GM18519 (cell line): ENCODE measurements at regions not wholly inside any gene's neighbourhood (a gene's known extent, or its start where the extent isn't known, plus 50 kb on each side); places are given as distances from the start of the nearest gene placed in this dataset.

ENCODE experiments used
- ATAC-seq: cut with Tn5 transposase; IDR thresholded peaks from one replicate; pipeline ENCODE4 v1.9.1; 2021; ENCODE audit warnings: mild to moderate bottlenecking, moderate library complexity; ENCODE audit not compliant: unreplicated experiment, low FRiP score

GRCh38 chr2:129103936-129104878, 785.5 kb upstream of the HS6ST1 start:
- no peak for ATAC-seq

- ATAC-seq, result no peak
Measured at GRCh38 chr2:129112181-129112580, 793.5 kb upstream of the HS6ST1 start.

GRCh38 chr2:129113776-129114175, 795.1 kb upstream of the HS6ST1 start:
- no peak for ATAC-seq

- no peak for ATAC-seq
Measured at GRCh38 chr2:129117434-129117833, 798.8 kb upstream of the HS6ST1 start.

GRCh38 chr2:129118296-129118695, 799.6 kb upstream of the HS6ST1 start:
- ATAC-seq, result peak; percentile 69

GRCh38 chr2:129129087-129129486, 810.4 kb upstream of the HS6ST1 start:
- ATAC-seq, result no peak

- ATAC-seq, result no peak
Measured at GRCh38 chr2:129133692-129134641, 815.3 kb upstream of the HS6ST1 start.

GRCh38 chr2:129135017-129135416, 816.3 kb upstream of the HS6ST1 start:
- ATAC-seq, result no peak

- no peak for ATAC-seq
Measured at GRCh38 chr2:129139380-129139779, 820.7 kb upstream of the HS6ST1 start.

GRCh38 chr2:129142465-129142864, 823.8 kb upstream of the HS6ST1 start:
- ATAC-seq, result no peak

- no peak for ATAC-seq
Measured at GRCh38 chr2:129144082-129144791, 825.6 kb upstream of the HS6ST1 start.

- no peak for ATAC-seq
Measured at GRCh38 chr2:129152514-129152913, 827.0 kb upstream of the RAB6C start.

GRCh38 chr2:129160879-129161278, 818.6 kb upstream of the RAB6C start:
- no peak for ATAC-seq

GRCh38 chr2:129164220-129164949, 815.1 kb upstream of the RAB6C start:
- no peak for ATAC-seq

- no peak for ATAC-seq
Measured at GRCh38 chr2:129165006-129165405, 814.5 kb upstream of the RAB6C start.

- no peak for ATAC-seq
Measured at GRCh38 chr2:129167456-129167855, 812.0 kb upstream of the RAB6C start.

- ATAC-seq, result no peak
Measured at GRCh38 chr2:129170570-129170969, 808.9 kb upstream of the RAB6C start.

- ATAC-seq, result no peak
Measured at GRCh38 chr2:129174143-129174542, 805.3 kb upstream of the RAB6C start.

GRCh38 chr2:129175051-129175450, 804.4 kb upstream of the RAB6C start:
- ATAC-seq, result no peak

GRCh38 chr2:129176375-129176774, 803.1 kb upstream of the RAB6C start:
- no peak for ATAC-seq
